ENCODE measurements at regions not wholly inside any gene's neighbourhood (a gene's known extent, or its start where the extent isn't known, plus 50 kb on each side); places are given as distances from the start of the nearest gene placed in this dataset.

- Histone ChIP-seq H3K27me3 (ENCODE audit: control insufficient read depth, low read length) (no peaks in the 10 kb centered on the region), H3K4me1 (ENCODE audit: control insufficient read depth, low read length) (no peaks in the 10 kb centered on the region), H3K4me2 (ENCODE audit: low read length) (no peak overlapping the region), H3K9me2 (replicated peaks; ENCODE audit: control insufficient read depth, low read length) (no peaks in the 10 kb centered on the region), H4K20me1 (ENCODE audit: control insufficient read depth, insufficient read depth, low read depth, low read length) (no peaks in the 10 kb centered on the region), H3K36me3 (ENCODE audit: control insufficient read depth, low read length) (no peaks in the 10 kb centered on the region), H3K79me2 (ENCODE audit: control insufficient read depth, low read length) (no peaks in the 10 kb centered on the region), H3F3A (ENCODE audit: control insufficient read depth, insufficient read depth) (no peaks in the 10 kb centered on the region), H3K27ac (ENCODE audit: low read depth, low read length) (no peak overlapping the region), H3K9me3 (ENCODE audit: control insufficient read depth, insufficient read depth, low read length) (no peaks in the 10 kb centered on the region), H3K4me3 (ENCODE audit: low read length) (no peak overlapping the region)
- TF ChIP-seq EZH2phosphoT487 (IDR thresholded peaks at IDR 0.05; ENCODE audit: borderline replicate concordance, low read length), result no peak
- no peak for TF ChIP-seq CTCF (IDR thresholded peaks at IDR 0.05; ENCODE audit: low read depth, low read length, poor library complexity, severe bottlenecking)
Measured at GRCh38 chr3:191743283-191743682, 282.3 kb downstream of the PYDC2 start.

GRCh38 chr3:191750618-191751017 lies 289.7 kb downstream of the PYDC2 start:
- H3K9me2 ChIP-seq (replicated peaks; ENCODE audit: control insufficient read depth, low read length), result no peaks in the 10 kb centered on the region
- H3K79me2 ChIP-seq (ENCODE audit: control insufficient read depth, low read length), result no peaks in the 10 kb centered on the region
- H3K4me1 ChIP-seq (ENCODE audit: control insufficient read depth, low read length), result no peaks in the 10 kb centered on the region
- H3K9me3 ChIP-seq (ENCODE audit: control insufficient read depth, insufficient read depth, low read length), result no peaks in the 10 kb centered on the region
- H3F3A ChIP-seq (ENCODE audit: control insufficient read depth, insufficient read depth), result no peaks in the 10 kb centered on the region
- H3K4me3 ChIP-seq (ENCODE audit: low read length), result no peak overlapping the region
- no peaks in the 10 kb centered on the region for H4K20me1 ChIP-seq (ENCODE audit: control insufficient read depth, insufficient read depth, low read depth, low read length)
- no peak overlapping the region for H3K4me2 ChIP-seq (ENCODE audit: low read length)
- H3K27me3 ChIP-seq (ENCODE audit: control insufficient read depth, low read length), result no peaks in the 10 kb centered on the region
- no peak overlapping the region for H3K27ac ChIP-seq (ENCODE audit: low read depth, low read length)
- H3K36me3 ChIP-seq (ENCODE audit: control insufficient read depth, low read length), result no peaks in the 10 kb centered on the region
- TF ChIP-seq EZH2phosphoT487 (IDR thresholded peaks at IDR 0.05; ENCODE audit: borderline replicate concordance, low read length) (no peak), CTCF (IDR thresholded peaks at IDR 0.05; ENCODE audit: low read depth, low read length, poor library complexity, severe bottlenecking) (no peak)

- H3K4me3 ChIP-seq (ENCODE audit: low read length), result no peak overlapping the region
- H3K79me2 ChIP-seq (ENCODE audit: control insufficient read depth, low read length), result no peaks in the 10 kb centered on the region
- no peaks in the 10 kb centered on the region for H3K4me1 ChIP-seq (ENCODE audit: control insufficient read depth, low read length)
- no peaks in the 10 kb centered on the region for H3K9me2 ChIP-seq (replicated peaks; ENCODE audit: control insufficient read depth, low read length)
- H3K36me3 ChIP-seq (ENCODE audit: control insufficient read depth, low read length), result no peaks in the 10 kb centered on the region
- no peaks in the 10 kb centered on the region for H4K20me1 ChIP-seq (ENCODE audit: control insufficient read depth, insufficient read depth, low read depth, low read length)
- H3F3A ChIP-seq (ENCODE audit: control insufficient read depth, insufficient read depth), result no peaks in the 10 kb centered on the region
- H3K4me2 ChIP-seq (ENCODE audit: low read length), result no peak overlapping the region
- H3K9me3 ChIP-seq (ENCODE audit: control insufficient read depth, insufficient read depth, low read length), result no peaks in the 10 kb centered on the region
- H3K27me3 ChIP-seq (ENCODE audit: control insufficient read depth, low read length), result no peaks in the 10 kb centered on the region
- TF ChIP-seq EZH2phosphoT487 (IDR thresholded peaks at IDR 0.05; ENCODE audit: borderline replicate concordance, low read length), result no peak
- TF ChIP-seq CTCF (IDR thresholded peaks at IDR 0.05; ENCODE audit: low read depth, low read length, poor library complexity, severe bottlenecking), result no peak
- H3K27ac ChIP-seq (ENCODE audit: low read depth, low read length), result no peak overlapping the region
Measured at GRCh38 chr3:191753196-191753595, 292.2 kb downstream of the PYDC2 start.

GRCh38 chr3:191761906-191762305 lies 300.9 kb downstream of the PYDC2 start:
- no peaks in the 10 kb centered on the region for H3K9me2 ChIP-seq (replicated peaks; ENCODE audit: control insufficient read depth, low read length)
- TF ChIP-seq CTCF (IDR thresholded peaks at IDR 0.05; ENCODE audit: low read depth, low read length, poor library complexity, severe bottlenecking) (no peak), EZH2phosphoT487 (IDR thresholded peaks at IDR 0.05; ENCODE audit: borderline replicate concordance, low read length) (no peak)
- H3K4me3 ChIP-seq (ENCODE audit: low read length), result no peak overlapping the region
- H3K9me3 ChIP-seq (ENCODE audit: control insufficient read depth, insufficient read depth, low read length), result no peaks in the 10 kb centered on the region
- H3K4me1 ChIP-seq (ENCODE audit: control insufficient read depth, low read length), result no peaks in the 10 kb centered on the region
- no peaks in the 10 kb centered on the region for H3F3A ChIP-seq (ENCODE audit: control insufficient read depth, insufficient read depth)
- H3K27me3 ChIP-seq (ENCODE audit: control insufficient read depth, low read length), result 0 out of 2 replicates have a peak, but pooled peaks cover 3% of the 10 kb centered on the region
- H3K79me2 ChIP-seq (ENCODE audit: control insufficient read depth, low read length), result no peaks in the 10 kb centered on the region
- H3K4me2 ChIP-seq (ENCODE audit: low read length), result no peak overlapping the region
- no peaks in the 10 kb centered on the region for H3K36me3 ChIP-seq (ENCODE audit: control insufficient read depth, low read length)
- no peak overlapping the region for H3K27ac ChIP-seq (ENCODE audit: low read depth, low read length)
- H4K20me1 ChIP-seq (ENCODE audit: control insufficient read depth, insufficient read depth, low read depth, low read length), result no peaks in the 10 kb centered on the region

All from DOHH2 (cell line).